Natural killer cell (primary cell): ENCODE measurements at regions not wholly inside any gene's neighbourhood (a gene's known extent, or its start where the extent isn't known, plus 50 kb on each side); places are given as distances from the start of the nearest gene placed in this dataset.

Experiments used
- ATAC-seq, 3 donors: fragments of 150-1000 bp in 2 of 3; fragments of 200-7000 bp in 1 of 3; cut with Tn5 transposase; 1 replicate in 1 of 3; 2 replicates in 2 of 3; pipeline ENCODE4 v1.10.0; 2021; ENCODE audit warnings: mild to moderate bottlenecking in 2 of 3, moderate library complexity in 2 of 3
- DNase-seq, 2 donors: peaks; one replicate each; pipeline versions ENCODE4 v3.0.0 to v3.0.0-alpha.2; 2013 to 2021; ENCODE audit warnings: mixed read lengths in 1 of 2
- H3K27ac ChIP-seq: one replicate; pipeline ENCODE4 v1.5.1; 2013; ENCODE audit warnings: mild to moderate bottlenecking, low read length
- H3K27me3 ChIP-seq: one replicate; pipeline ENCODE4 v1.6.1; 2013; ENCODE audit warnings: low read length; ENCODE audit not compliant: control insufficient read depth, insufficient read depth
- H3K36me3 ChIP-seq: one replicate; pipeline ENCODE4 v1.6.1; 2013; ENCODE audit warnings: low read length; ENCODE audit not compliant: control insufficient read depth, insufficient read depth
- H3K4me1 ChIP-seq: one replicate; pipeline ENCODE4 v1.6.1; 2013; ENCODE audit warnings: low read length; ENCODE audit not compliant: control insufficient read depth, insufficient read depth
- H3K4me3 ChIP-seq: one replicate; pipeline ENCODE4 v1.5.1; 2013; ENCODE audit warnings: low read length
- H3K9me3 ChIP-seq: one replicate; pipeline ENCODE4 v1.6.1; 2013; ENCODE audit warnings: low read length; ENCODE audit not compliant: control insufficient read depth, insufficient read depth
- H3K27ac Mint-ChIP-seq, 2 donors: one replicate each; pipeline ENCODE4 v1.8.0; 2022; ENCODE audit warnings: mild to moderate bottlenecking in 2 of 2, mixed read lengths in 2 of 2, moderate library complexity in 1 of 2
- H3K27me3 Mint-ChIP-seq, 2 donors: one replicate each; pipeline ENCODE4 v1.8.0; 2022; ENCODE audit warnings: low read depth in 2 of 2, mixed read lengths in 2 of 2
- H3K36me3 Mint-ChIP-seq: one replicate; pipeline ENCODE4 v1.8.0; 2022; ENCODE audit warnings: mixed read lengths
- H3K4me1 Mint-ChIP-seq, 2 donors: one replicate each; pipeline ENCODE4 v1.8.0; 2022; ENCODE audit warnings: mixed read lengths in 2 of 2
- H3K4me3 Mint-ChIP-seq: one replicate; pipeline ENCODE4 v1.8.0; 2022; ENCODE audit warnings: mild to moderate bottlenecking, moderate library complexity, mixed read lengths
- H3K9me3 Mint-ChIP-seq, 2 donors: one replicate each; pipeline ENCODE4 v1.8.0; 2022; ENCODE audit warnings: mixed read lengths in 2 of 2
- WGBS: methylation state at CpG from one replicate; pipeline ENCODE4 v1.1.7; 2013; ENCODE audit warnings: missing lambda C conversion rate; ENCODE audit not compliant: insufficient coverage; 5-methylcytosine and 5-hydroxymethylcytosine counted together
- intact Hi-C: fragments of 100-400 bp; cut with micrococcal nuclease; formaldehyde crosslinking; loops from one replicate; pipeline ENCODE4 v1.14.2; 2022
- TF ChIP-seq, protein P1 (sequence below): fragments of 200-600 bp; IDR thresholded peaks from one replicate; pipeline ENCODE4 v1.8.0; 2022; ENCODE audit warnings: antibody characterized with exemption

DNA sequence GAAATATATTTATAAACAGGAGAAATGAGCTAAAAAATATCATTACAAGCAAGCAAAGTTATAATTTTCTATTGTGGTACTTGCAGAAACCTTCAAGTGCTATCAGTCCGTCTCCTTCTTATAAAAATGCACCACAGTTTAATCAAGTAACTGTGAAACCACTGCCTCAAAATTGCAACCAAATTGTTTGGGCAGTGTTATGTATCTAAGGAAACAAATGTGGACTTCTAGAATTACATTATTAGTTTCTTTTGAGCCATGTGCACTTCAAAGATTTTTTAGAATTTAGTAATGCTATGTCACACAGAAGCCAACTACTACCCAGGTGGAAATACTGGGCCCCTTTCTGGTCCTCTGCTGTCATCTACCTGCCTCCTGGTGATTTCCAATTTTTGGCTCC is 495.6 kb downstream of the NYAP2 start:
- H3K27ac Mint-ChIP-seq = no peak overlapping the region
- TF ChIP-seq, protein P1, sequence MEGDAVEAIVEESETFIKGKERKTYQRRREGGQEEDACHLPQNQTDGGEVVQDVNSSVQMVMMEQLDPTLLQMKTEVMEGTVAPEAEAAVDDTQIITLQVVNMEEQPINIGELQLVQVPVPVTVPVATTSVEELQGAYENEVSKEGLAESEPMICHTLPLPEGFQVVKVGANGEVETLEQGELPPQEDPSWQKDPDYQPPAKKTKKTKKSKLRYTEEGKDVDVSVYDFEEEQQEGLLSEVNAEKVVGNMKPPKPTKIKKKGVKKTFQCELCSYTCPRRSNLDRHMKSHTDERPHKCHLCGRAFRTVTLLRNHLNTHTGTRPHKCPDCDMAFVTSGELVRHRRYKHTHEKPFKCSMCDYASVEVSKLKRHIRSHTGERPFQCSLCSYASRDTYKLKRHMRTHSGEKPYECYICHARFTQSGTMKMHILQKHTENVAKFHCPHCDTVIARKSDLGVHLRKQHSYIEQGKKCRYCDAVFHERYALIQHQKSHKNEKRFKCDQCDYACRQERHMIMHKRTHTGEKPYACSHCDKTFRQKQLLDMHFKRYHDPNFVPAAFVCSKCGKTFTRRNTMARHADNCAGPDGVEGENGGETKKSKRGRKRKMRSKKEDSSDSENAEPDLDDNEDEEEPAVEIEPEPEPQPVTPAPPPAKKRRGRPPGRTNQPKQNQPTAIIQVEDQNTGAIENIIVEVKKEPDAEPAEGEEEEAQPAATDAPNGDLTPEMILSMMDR = no peak
- Histone ChIP-seq H3K27ac (no peak overlapping the region), H3K4me3 (no peak overlapping the region), H3K9me3 (peaks cover 3% of the 10 kb centered on the region), H3K27me3 (no peaks in the 10 kb centered on the region), H3K36me3 (no peaks in the 10 kb centered on the region), H3K4me1 (no peaks in the 10 kb centered on the region)
- intact Hi-C loops = no loop called here
- H3K27me3 Mint-ChIP-seq = no peaks in the 10 kb centered on the region
- H3K4me1 Mint-ChIP-seq = no peaks in the 10 kb centered on the region
- ATAC-seq (no peak), DNase-seq (no peak)
- H3K36me3 Mint-ChIP-seq = no peaks in the 10 kb centered on the region
- H3K4me3 Mint-ChIP-seq = no peak overlapping the region
- H3K9me3 Mint-ChIP-seq = peaks cover 5 to 11% of the 10 kb centered on the region in 2 donors
- WGBS = 80% methylated on average over 1 of the region's 1 CpG

- 85% methylated on average over 3 of the region's 4 CpGs for WGBS
- no peaks in the 10 kb centered on the region for H3K27me3 Mint-ChIP-seq
- peaks cover 3% of the 10 kb centered on the region for H3K9me3 ChIP-seq
- DNase-seq (no peak), ATAC-seq (no peak)
- H3K4me3 Mint-ChIP-seq = no peak overlapping the region
- TF ChIP-seq, protein P1 = no peak
- H3K4me1 Mint-ChIP-seq = no peaks in the 10 kb centered on the region
- no peak overlapping the region for H3K27ac ChIP-seq
- no peaks in the 10 kb centered on the region for H3K36me3 Mint-ChIP-seq
- no peak overlapping the region for H3K4me3 ChIP-seq
- H3K9me3 Mint-ChIP-seq = peaks cover 4 to 10% of the 10 kb centered on the region in 2 donors
- H3K27me3 ChIP-seq = no peaks in the 10 kb centered on the region
- no peaks in the 10 kb centered on the region for H3K4me1 ChIP-seq
- H3K27ac Mint-ChIP-seq = no peak overlapping the region
- intact Hi-C loops = no loop called here
- no peaks in the 10 kb centered on the region for H3K36me3 ChIP-seq
These were observed 494.9 kb downstream of the NYAP2 start for GRCh38 chr2:225894236-225894980.

- ATAC-seq (no peak), DNase-seq (no peak)
- H3K4me1 ChIP-seq = no peaks in the 10 kb centered on the region
- no peaks in the 10 kb centered on the region for H3K27me3 ChIP-seq
- peaks cover 0 to 6% of the 10 kb centered on the region in 2 donors for H3K9me3 Mint-ChIP-seq
- no peak overlapping the region for H3K4me3 Mint-ChIP-seq
- no peak overlapping the region for H3K27ac Mint-ChIP-seq
- no peaks in the 10 kb centered on the region for H3K36me3 Mint-ChIP-seq
- H3K27ac ChIP-seq = no peak overlapping the region
- H3K4me3 ChIP-seq = no peak overlapping the region
- intact Hi-C loops = no loop called here
- H3K9me3 ChIP-seq = peaks cover 3% of the 10 kb centered on the region
- H3K4me1 Mint-ChIP-seq = no peaks in the 10 kb centered on the region
- no peaks in the 10 kb centered on the region for H3K27me3 Mint-ChIP-seq
- no peaks in the 10 kb centered on the region for H3K36me3 ChIP-seq
- TF ChIP-seq, protein P1 = no peak
These were observed 493.6 kb downstream of the NYAP2 start for GRCh38 chr2:225893151-225893550.

- H3K9me3 ChIP-seq = no peaks in the 10 kb centered on the region
These were observed 492.3 kb downstream of the NYAP2 start for GRCh38 chr2:225891771-225892170.

More at GRCh38 chr2:225891771-225892170, 492.3 kb downstream of the NYAP2 start:
- WGBS = no CpG with 5 or more reads among the region's 1 CpG
- Histone ChIP-seq H3K27me3 (no peaks in the 10 kb centered on the region), H3K36me3 (no peaks in the 10 kb centered on the region), H3K4me3 (no peak overlapping the region), H3K4me1 (no peaks in the 10 kb centered on the region), H3K27ac (no peak overlapping the region)
- intact Hi-C loops = no loop called here
- Mint-ChIP-seq H3K27ac (no peak overlapping the region), H3K4me3 (no peak overlapping the region), H3K36me3 (no peaks in the 10 kb centered on the region), H3K4me1 (no peaks in the 10 kb centered on the region), H3K9me3 (peaks cover 0 to 4% of the 10 kb centered on the region in 2 donors), H3K27me3 (no peaks in the 10 kb centered on the region)
- no peak for DNase-seq
- TF ChIP-seq, protein P1 = no peak
- no peak for ATAC-seq
